ENCODE measurements at regions not wholly inside any gene's neighbourhood (a gene's known extent, or its start where the extent isn't known, plus 50 kb on each side); places are given as distances from the start of the nearest gene placed in this dataset.

- Histone ChIP-seq H3K4me1 (ENCODE audit: control insufficient read depth in 5 of 5, insufficient read depth in 5 of 5, low read length in 5 of 5) (no peaks in the 10 kb centered on the region), H3K4me3 (no peak overlapping the region), H3K9me3 (ENCODE audit: control insufficient read depth in 4 of 4, insufficient read depth in 3 of 4, low read length in 3 of 4) (peaks cover 0 to 5% (median 2%) of the 10 kb centered on the region in 4 donors), H3K27ac (ENCODE audit: low read depth in 1 of 2, low read length in 1 of 2) (no peak overlapping the region), H3K36me3 (ENCODE audit: control insufficient read depth in 4 of 4, insufficient read depth in 4 of 4, low read length in 4 of 4) (no peaks in the 10 kb centered on the region), H3K27me3 (ENCODE audit: control insufficient read depth in 3 of 3, insufficient read depth in 3 of 3, low read length in 2 of 3) (no peaks in the 10 kb centered on the region), H3K9ac (ENCODE audit: insufficient read depth in 1 of 2, low read length in 2 of 2) (no peak overlapping the region)
- no peak for DNase-seq
- no peak for TF ChIP-seq CTCF (IDR thresholded peaks at IDR 0.05; ENCODE audit: control extremely low read depth, extremely low read depth)
- WGBS, 2 donors: 80 to 89% methylated on average over 4 of the region's 4 CpGs
- ATAC-seq (ENCODE audit: insufficient read depth, low FRiP score): no peak
Measured at GRCh38 chr2:84306361-84306760, 152.7 kb downstream of the SUCLG1 start.

GRCh38 chr2:84302513-84303412 is 156.3 kb downstream of the SUCLG1 start:
- TF ChIP-seq CTCF (IDR thresholded peaks at IDR 0.05; ENCODE audit: control extremely low read depth, extremely low read depth): peak; percentile 14
- 47 to 50% methylated on average over 3 of the region's 3 CpGs for WGBS, 2 donors
- H3K27ac ChIP-seq (ENCODE audit: low read depth in 1 of 2, low read length in 1 of 2): no peak overlapping the region
- H3K9me3 ChIP-seq (ENCODE audit: control insufficient read depth in 4 of 4, insufficient read depth in 3 of 4, low read length in 3 of 4): peaks cover 0 to 7% (median 2%) of the 10 kb centered on the region in 4 donors
- no peaks in the 10 kb centered on the region for H3K4me1 ChIP-seq (ENCODE audit: control insufficient read depth in 5 of 5, insufficient read depth in 5 of 5, low read length in 5 of 5)
- H3K27me3 ChIP-seq (ENCODE audit: control insufficient read depth in 3 of 3, insufficient read depth in 3 of 3, low read length in 2 of 3): no peaks in the 10 kb centered on the region
- DNase-seq: peak; percentile 47 to 78 (median 72)
- no peaks in the 10 kb centered on the region for H3K36me3 ChIP-seq (ENCODE audit: control insufficient read depth in 4 of 4, insufficient read depth in 4 of 4, low read length in 4 of 4)
- no peak overlapping the region for H3K9ac ChIP-seq (ENCODE audit: insufficient read depth in 1 of 2, low read length in 2 of 2)
- no peak for ATAC-seq (ENCODE audit: insufficient read depth, low FRiP score)
- no peak overlapping the region for H3K4me3 ChIP-seq

GRCh38 chr2:84301717-84302116 is 157.4 kb downstream of the SUCLG1 start:
- WGBS, 2 donors: 93 to 97% methylated on average over 6 of the region's 6 CpGs
- no peak for ATAC-seq (ENCODE audit: insufficient read depth, low FRiP score)

More at GRCh38 chr2:84301717-84302116, 157.4 kb downstream of the SUCLG1 start:
- Histone ChIP-seq H3K9ac (ENCODE audit: insufficient read depth in 1 of 2, low read length in 2 of 2) (no peak overlapping the region), H3K4me1 (ENCODE audit: control insufficient read depth in 5 of 5, insufficient read depth in 5 of 5, low read length in 5 of 5) (no peaks in the 10 kb centered on the region), H3K27ac (ENCODE audit: low read depth in 1 of 2, low read length in 1 of 2) (no peak overlapping the region), H3K9me3 (ENCODE audit: control insufficient read depth in 4 of 4, insufficient read depth in 3 of 4, low read length in 3 of 4) (peaks cover 0 to 5% (median 2%) of the 10 kb centered on the region in 4 donors), H3K4me3 (no peak overlapping the region), H3K36me3 (ENCODE audit: control insufficient read depth in 4 of 4, insufficient read depth in 4 of 4, low read length in 4 of 4) (no peaks in the 10 kb centered on the region), H3K27me3 (ENCODE audit: control insufficient read depth in 3 of 3, insufficient read depth in 3 of 3, low read length in 2 of 3) (no peaks in the 10 kb centered on the region)
- DNase-seq: no peak
- no peak for TF ChIP-seq CTCF (IDR thresholded peaks at IDR 0.05; ENCODE audit: control extremely low read depth, extremely low read depth)
